H1 (cell line): ENCODE measurements at regions not wholly inside any gene's neighbourhood (a gene's known extent, or its start where the extent isn't known, plus 50 kb on each side); places are given as distances from the start of the nearest gene placed in this dataset.

ENCODE experiments used
- ASH2L ChIP-seq: fragments of 200-600, 300-600 bp; sonication (generic); IDR thresholded peaks from one replicate; pipeline ENCODE4 v1.7.1; 2017; ENCODE audit warnings: low read length
- BCL11A ChIP-seq, 2 experiments: IDR thresholded peaks; one replicate each; pipeline ENCODE4 v1.6.1; 2011; ENCODE audit warnings: low read depth in 2 of 2, low read length in 2 of 2, mild to moderate bottlenecking in 2 of 2
- KDM5A ChIP-seq: fragments of 200-600 bp; IDR thresholded peaks from 2 replicates; pipeline ENCODE4 v1.7.1; 2012; ENCODE audit warnings: mild to moderate bottlenecking, low read length, inconsistent platforms, mixed read lengths

GRCh38 chr2:128401680-128402079 lies 83.0 kb upstream of the HS6ST1 start (continued):
- TF ChIP-seq BCL11A (IDR thresholded peaks at IDR 0.05; ENCODE audit: low read depth in 2 of 2, low read length in 2 of 2) (no peak), ASH2L (no peak), KDM5A (no peak)
